GF-D8 (cell line): ENCODE measurements at regions not wholly inside any gene's neighbourhood (a gene's known extent, or its start where the extent isn't known, plus 50 kb on each side); places are given as distances from the start of the nearest gene placed in this dataset.
"Not testable (repeated sequence)": the region's sequence is repeated elsewhere in the genome, so short reads cannot be mapped to it uniquely, and the experiment has no call there.

Experiments
- DNase-seq: peaks from one replicate; lab custom pipeline; 2025; lab: John Stamatoyannopoulos, UW

- peak; percentile 78 for DNase-seq
These were observed 107.6 kb downstream of the SOX1 start for GRCh38 chr13:112174476-112175110.

DNA sequence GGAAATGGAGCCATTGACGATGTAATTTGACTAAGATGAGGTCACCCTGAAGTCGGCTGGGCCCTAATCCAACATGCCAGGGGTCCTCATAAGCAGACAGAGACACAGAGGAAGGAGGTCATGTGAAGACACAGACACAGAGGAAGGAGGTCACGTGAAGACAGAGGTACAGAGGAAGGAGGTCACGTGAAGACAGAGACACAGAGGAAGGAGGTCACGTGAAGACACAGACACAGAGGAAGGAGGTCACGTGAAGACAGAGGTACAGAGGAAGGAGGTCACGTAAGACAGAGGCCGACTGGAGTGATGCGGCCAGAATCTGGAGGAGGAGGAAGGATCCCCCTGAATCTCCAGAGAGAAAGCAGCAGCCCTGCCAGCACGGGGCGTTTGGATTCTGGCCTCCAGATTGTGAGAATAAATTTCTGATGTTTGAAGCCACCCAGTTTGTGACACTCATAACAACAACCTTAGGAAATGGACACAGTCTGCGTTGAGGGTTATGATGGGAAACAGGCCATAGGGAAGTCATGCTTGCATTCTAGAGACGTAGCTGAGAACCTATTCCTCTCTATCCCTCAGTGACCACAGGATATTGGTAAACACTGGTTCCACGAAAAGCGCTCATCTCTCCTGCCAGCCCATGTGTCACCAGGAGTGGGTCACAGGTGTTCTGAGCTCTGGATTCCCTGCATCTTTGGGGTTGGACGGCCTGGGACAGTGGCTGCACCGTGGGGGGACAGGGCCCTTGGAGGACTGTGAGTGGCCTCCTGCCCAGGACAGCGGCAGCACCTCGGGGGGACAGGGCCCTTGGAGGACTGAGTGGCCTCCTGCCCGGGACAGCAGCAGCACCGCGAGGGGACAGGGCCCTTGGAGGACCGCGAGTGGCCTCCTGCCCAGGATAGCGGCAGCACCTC lies 108.5 kb downstream of the SOX1 start:
- DNase-seq: no peak

GRCh38 chr13:112176141-112177119 lies 109.5 kb downstream of the SOX1 start:
- not testable (repeated sequence) for DNase-seq

DNA sequence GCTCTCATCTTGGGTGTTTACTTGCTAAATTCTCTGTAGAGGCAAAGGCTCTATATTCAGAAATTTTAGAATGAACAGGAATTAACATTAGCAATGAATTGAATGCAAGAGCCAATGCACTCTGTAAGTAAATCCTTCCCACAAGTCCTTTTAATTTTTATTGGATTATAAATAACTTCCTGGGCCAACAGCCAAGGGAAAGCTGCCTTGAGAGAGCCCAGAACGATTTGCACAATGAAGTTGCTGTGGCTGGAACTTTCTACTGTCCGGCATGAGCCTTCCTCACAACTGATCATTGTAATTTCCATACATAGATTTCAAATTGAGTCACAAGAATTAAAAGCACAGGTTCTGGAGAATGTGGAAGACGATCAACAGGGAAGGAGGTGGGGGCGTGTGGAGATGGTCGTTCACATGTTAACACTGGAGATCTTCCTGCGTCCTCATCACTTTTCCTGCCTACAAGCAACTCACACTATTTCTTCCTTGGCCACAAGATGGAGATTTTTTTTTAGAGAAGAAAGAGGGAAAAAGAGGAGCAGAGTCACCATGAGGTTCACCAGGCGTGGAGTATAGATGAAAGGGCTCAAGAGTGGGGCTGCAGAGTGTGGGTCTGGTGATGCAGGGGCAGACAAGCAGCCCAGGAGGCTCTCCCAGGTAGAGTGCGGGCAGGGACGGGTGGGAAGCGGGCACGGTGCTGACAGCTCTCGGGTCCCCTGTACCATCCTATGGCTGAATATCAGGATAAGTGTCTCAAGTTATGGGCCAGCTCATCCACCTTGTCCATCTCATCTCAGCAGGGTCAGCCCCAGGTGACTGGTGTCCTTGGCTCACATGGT lies 110.7 kb downstream of the SOX1 start:
- no peak for DNase-seq

GRCh38 chr13:112178769-112179168 lies 111.8 kb downstream of the SOX1 start:
- no peak for DNase-seq

DNA sequence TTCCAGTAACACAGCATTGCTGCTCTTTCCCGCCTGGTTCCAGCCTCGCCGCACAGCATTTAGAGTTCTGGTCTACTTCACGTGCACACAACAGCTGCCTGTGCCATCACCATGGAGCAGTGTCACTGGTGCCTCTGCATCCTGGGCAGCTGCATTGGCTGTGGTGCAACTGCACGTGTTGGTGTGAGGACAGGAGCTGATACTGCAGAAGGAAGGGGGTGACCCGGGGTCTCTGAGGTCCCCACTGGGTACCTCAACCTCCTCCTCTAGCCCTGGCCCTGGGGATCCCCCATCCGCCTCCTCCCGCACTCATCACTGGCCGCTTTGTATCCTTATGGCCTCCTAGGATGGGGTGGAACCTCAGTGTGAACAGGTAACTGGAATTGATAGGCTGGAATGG lies 112.5 kb downstream of the SOX1 start:
- no peak for DNase-seq

DNA sequence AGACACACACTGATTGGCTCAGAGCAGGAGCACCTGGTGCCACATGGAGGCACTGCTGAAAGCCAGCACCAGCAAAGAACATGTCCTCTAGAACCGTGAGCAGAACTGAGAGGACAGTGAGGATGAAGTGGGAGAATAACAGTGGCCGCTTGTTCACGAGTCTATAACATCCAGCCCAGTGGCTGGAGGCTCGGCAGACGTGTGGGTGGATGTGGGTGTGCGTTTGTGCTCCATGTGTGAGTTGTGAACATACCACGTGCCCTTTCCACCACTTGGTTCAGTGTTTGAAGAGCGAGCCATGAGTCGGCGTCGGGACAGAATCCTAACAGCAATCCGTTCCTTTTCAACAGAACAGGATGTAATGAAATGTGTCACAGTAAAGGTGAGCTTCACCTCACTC lies 113.0 kb downstream of the SOX1 start:
- no peak for DNase-seq

DNA sequence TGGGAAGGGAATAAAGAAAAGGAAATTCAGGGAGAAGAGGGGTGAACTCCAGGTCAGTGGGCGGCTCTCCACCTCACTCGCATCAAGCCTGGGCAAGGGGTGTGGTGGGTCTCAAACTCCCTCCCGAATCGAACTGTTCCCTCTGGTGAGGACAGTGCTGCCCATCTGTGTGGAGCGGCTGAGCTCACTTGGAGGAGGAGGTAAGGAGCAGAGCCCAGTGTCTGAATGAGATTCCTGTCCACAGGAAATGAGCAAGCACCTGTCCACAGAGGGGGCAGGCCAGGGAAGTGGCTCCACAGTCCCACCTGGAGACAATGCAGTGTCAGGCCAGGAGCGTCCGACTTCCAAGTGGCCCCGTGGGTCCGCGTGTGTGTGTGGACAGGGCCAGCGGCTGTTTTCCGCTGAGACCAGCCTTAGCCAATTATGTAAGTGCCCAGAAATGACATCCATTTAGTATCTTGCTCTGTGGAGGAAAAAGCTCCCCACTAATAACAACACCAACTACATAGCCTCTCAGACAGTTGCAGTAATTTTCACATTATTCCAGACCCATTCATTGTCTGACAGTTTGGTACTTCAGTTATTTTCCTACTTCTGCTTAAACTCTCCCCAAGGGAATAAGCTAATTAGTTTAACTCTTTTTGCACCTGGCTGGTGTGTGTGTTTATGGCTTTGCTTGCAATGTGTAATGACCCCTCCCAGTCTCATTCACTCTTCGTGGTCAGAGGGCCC lies 114.6 kb downstream of the SOX1 start:
- DNase-seq: no peak

DNA sequence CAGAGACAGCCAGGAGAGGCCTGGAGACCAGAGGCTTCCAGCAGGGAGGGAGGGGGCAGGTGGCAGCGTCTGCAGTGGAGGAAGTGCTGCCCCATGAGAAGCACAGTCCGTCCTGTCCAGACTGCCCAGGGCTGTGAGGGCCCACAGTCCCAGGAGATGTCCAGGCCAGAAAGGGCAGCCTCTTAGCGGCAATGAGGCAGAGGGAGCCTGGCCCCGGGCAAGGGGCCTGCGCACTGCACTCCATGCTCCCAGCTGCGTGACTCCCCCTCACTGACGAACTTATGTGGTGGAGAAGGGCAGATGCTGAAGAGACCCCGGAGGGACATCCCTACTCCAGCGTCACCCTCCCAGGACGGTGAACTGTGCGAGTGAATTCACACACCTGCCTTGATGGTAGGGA lies 115.3 kb downstream of the SOX1 start:
- DNase-seq: no peak

DNA sequence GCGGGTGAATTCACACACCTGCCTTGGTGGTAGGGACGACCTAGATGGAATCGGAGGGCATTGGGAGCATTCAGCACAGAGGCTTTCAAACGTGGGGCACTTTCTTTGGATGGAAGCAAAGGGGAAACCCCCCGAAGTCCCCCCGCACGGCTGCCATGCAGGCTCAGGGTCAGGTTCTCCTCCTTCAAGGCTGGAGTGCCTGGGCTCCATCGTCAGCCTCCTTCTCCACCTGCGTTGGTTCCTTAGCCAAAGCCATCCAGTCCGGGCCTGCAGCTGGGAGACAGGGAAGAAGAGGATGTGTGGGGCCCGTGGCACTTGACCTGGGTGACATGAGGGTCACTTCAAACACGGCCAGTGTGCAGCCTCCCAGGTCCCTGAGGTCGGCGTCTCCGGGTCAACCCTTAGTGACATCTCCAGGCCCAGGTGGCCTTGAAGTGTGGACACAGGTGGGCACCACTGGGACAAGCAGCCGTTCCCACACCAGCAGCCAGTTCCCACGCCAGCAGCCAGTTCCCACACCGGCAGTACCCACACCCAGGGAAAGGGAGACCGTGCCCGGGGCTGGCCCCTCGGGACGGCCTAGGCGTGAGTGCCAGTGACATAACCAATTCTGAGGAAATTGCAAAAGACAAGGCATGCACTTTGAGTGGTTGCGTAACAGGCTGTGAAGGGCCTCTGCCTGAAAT lies 116.0 kb downstream of the SOX1 start:
- DNase-seq: peak; percentile 67

- no peak for DNase-seq
These were observed 116.7 kb downstream of the SOX1 start for GRCh38 chr13:112183532-112184090.

- DNase-seq: no peak
These were observed 117.3 kb downstream of the SOX1 start for GRCh38 chr13:112184261-112184660.

- no peak for DNase-seq
These were observed 118.0 kb downstream of the SOX1 start for GRCh38 chr13:112184851-112185371.

DNA sequence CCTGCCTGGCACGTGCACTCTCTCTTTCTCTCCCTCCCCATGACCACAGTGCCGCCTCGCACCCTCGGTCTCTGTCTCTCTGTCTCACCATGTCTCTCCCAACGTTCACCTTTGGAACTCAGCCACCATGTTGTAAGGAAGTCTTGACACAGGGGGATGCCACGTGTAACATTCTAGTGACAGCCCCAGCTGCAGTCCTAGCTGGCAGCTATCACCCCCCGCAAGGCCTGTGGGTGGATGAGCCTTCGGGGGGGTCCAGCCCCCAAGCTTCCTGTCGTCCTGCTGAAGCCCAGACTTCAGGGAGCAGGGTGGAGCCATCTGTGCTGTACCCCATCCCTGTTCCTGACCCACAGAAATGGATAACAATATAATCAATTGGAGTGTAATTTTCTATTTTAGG lies 118.5 kb downstream of the SOX1 start:
- no peak for DNase-seq

- no peak for DNase-seq
These were observed 119.1 kb downstream of the SOX1 start for GRCh38 chr13:112186091-112186490.

DNA sequence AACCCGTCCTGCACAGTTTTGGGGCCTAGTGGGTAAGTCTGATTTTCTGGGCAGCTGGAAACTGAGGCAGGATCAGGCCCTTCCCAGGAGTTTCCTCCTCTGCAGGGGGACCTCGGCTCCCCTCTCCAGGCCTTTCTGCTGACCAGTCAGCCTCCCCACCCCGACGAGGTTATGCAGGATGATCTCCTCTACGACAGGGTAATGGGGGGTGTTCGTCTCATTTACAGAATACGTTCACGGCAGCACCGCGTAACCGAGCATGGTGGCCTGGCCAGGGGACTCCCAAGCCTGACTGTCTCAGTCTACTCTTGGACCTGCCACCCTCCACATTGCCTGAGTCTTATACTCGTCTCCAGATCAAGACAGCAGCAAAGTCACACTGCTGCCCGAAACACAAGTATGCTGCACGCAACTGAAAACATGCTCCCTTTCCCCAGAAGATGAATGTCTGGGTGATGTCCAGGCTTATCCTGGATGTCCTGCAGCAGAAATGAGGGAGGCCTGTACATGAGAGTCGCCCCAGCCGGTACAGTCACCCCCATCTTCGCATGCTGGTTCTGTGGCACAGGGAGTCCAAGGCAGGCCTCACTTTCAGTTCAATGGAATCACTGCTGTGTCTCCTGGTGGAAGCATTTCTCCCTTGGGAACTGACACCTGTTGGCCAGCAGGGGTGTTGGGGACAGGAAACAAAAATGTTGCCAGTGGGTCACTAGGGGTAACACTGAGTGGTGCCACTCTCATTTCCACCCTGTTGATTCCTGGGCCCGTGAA lies 120.8 kb downstream of the SOX1 start:
- DNase-seq: no peak

GRCh38 chr13:112188298-112188610 lies 121.3 kb downstream of the SOX1 start:
- DNase-seq: no peak

GRCh38 chr13:112193463-112194166 lies 126.7 kb downstream of the SOX1 start:
- no peak for DNase-seq
